RWPE1 (cell line): ENCODE measurements at regions not wholly inside any gene's neighbourhood (a gene's known extent, or its start where the extent isn't known, plus 50 kb on each side); places are given as distances from the start of the nearest gene placed in this dataset.
"Not testable (repeated sequence)": the region's sequence is repeated elsewhere in the genome, so short reads cannot be mapped to it uniquely, and the experiment has no call there.

Source experiments
- CTCF ChIA-PET: fragments of 350-600 bp; sonication (Branson Sonifier 250); formaldehyde crosslinking; extraction: SDS; loops from one replicate; lab custom pipeline; 2021; lab: Yijun Ruan, JAX
- POLR2A ChIA-PET: fragments of 400-600 bp; formaldehyde crosslinking; extraction: SDS; loops from one replicate; lab custom pipeline; 2020; ENCODE audit warnings: antibody characterized with exemption; ENCODE audit not compliant: low non-redundant PET; lab: Yijun Ruan, JAX
- DNase-seq: peaks from one replicate; pipeline ENCODE4 v3.0.0; 2012; ENCODE audit warnings: low spot score
- H3K27ac ChIP-seq: fragments of 450-650 bp; 2 replicates; pipeline ENCODE4 v1.5.1; 2017
- CTCF ChIP-seq: fragments of 450-650 bp; conservative IDR thresholded peaks from 2 replicates; pipeline ENCODE4 v1.5.1; 2017; ENCODE audit warnings: low read depth, mild to moderate bottlenecking

GRCh38 chr6:80592436-80592835, 486.0 kb downstream of the BCKDHB start:
- no peak for DNase-seq
- ChIA-PET CTCF (no interaction called here), POLR2A (no interaction called here)
- no peak overlapping the region for H3K27ac ChIP-seq
- TF ChIP-seq CTCF = no peak

GRCh38 chr6:80586242-80586641, 479.8 kb downstream of the BCKDHB start:
- TF ChIP-seq CTCF = no peak
- no peak overlapping the region for H3K27ac ChIP-seq
- no peak for DNase-seq
- CTCF ChIA-PET = interaction anchor here (0.7 kb wide), 1 partner anchor 104 kb away, joined by 3 read pairs; no protein-coding TSS in a partner anchor
- POLR2A ChIA-PET = no interaction called here

- ChIA-PET POLR2A (no interaction called here), CTCF (no interaction called here)
- H3K27ac ChIP-seq = no peak overlapping the region
- TF ChIP-seq CTCF = no peak
- DNase-seq = no peak
These were observed 473.0 kb downstream of the BCKDHB start for GRCh38 chr6:80579391-80580023.

- H3K27ac ChIP-seq, POLR2A ChIA-PET, CTCF ChIA-PET, DNase-seq: not testable (repeated sequence)
These were observed 466.8 kb downstream of the BCKDHB start for GRCh38 chr6:80573320-80573719.

GRCh38 chr6:80566361-80566760, 459.9 kb downstream of the BCKDHB start:
- DNase-seq = no peak
- no peak overlapping the region for H3K27ac ChIP-seq
- POLR2A ChIA-PET = no interaction called here
- TF ChIP-seq CTCF = no peak
- CTCF ChIA-PET = interaction anchor here (0.6 kb wide), 1 partner anchor 617 kb away, joined by 3 read pairs; no protein-coding TSS in a partner anchor

- H3K27ac ChIP-seq = no peak overlapping the region
- CTCF ChIA-PET = no interaction called here
- POLR2A ChIA-PET = no interaction called here
- DNase-seq = no peak
- TF ChIP-seq CTCF = no peak
These were observed 446.7 kb downstream of the BCKDHB start for GRCh38 chr6:80553071-80553740.

- ChIA-PET CTCF (no interaction called here), POLR2A (no interaction called here)
- DNase-seq = no peak
- no peak for TF ChIP-seq CTCF
- H3K27ac ChIP-seq = no peak overlapping the region
These were observed 444.3 kb downstream of the BCKDHB start for GRCh38 chr6:80550748-80551147.
